ENCODE measurements at regions not wholly inside any gene's neighbourhood (a gene's known extent, or its start where the extent isn't known, plus 50 kb on each side); places are given as distances from the start of the nearest gene placed in this dataset.

- H3K4me1 ChIP-seq (ENCODE audit: control insufficient read depth, insufficient read depth, low read length): no peaks in the 10 kb centered on the region
- no peak overlapping the region for H3K9ac ChIP-seq (ENCODE audit: low read length)
- H3K36me3 ChIP-seq (ENCODE audit: control insufficient read depth, insufficient read depth, low read length): no peaks in the 10 kb centered on the region
- no peak overlapping the region for H3K4me3 ChIP-seq (ENCODE audit: low read length)
- no peak overlapping the region for H3K27ac ChIP-seq (ENCODE audit: low read depth, low read length)
- no peaks in the 10 kb centered on the region for H3K27me3 ChIP-seq (ENCODE audit: control insufficient read depth, insufficient read depth, low read length)
Measured at GRCh38 chr5:5710471-5710870, 288.0 kb downstream of the ICE1 start.

- Histone ChIP-seq H3K4me3 (ENCODE audit: low read length) (no peak overlapping the region), H3K4me1 (ENCODE audit: control insufficient read depth, insufficient read depth, low read length) (no peaks in the 10 kb centered on the region), H3K9ac (ENCODE audit: low read length) (no peak overlapping the region), H3K36me3 (ENCODE audit: control insufficient read depth, insufficient read depth, low read length) (no peaks in the 10 kb centered on the region), H3K27me3 (ENCODE audit: control insufficient read depth, insufficient read depth, low read length) (no peaks in the 10 kb centered on the region), H3K27ac (ENCODE audit: low read depth, low read length) (no peak overlapping the region)
Measured at GRCh38 chr5:5708367-5708919, 286.0 kb downstream of the ICE1 start.

- Histone ChIP-seq H3K4me1 (ENCODE audit: control insufficient read depth, insufficient read depth, low read length) (no peaks in the 10 kb centered on the region), H3K27ac (ENCODE audit: low read depth, low read length) (no peak overlapping the region), H3K9ac (ENCODE audit: low read length) (no peak overlapping the region), H3K27me3 (ENCODE audit: control insufficient read depth, insufficient read depth, low read length) (no peaks in the 10 kb centered on the region), H3K36me3 (ENCODE audit: control insufficient read depth, insufficient read depth, low read length) (no peaks in the 10 kb centered on the region), H3K4me3 (ENCODE audit: low read length) (no peak overlapping the region)
Measured at GRCh38 chr5:5705010-5705409, 282.5 kb downstream of the ICE1 start.

- Histone ChIP-seq H3K27me3 (ENCODE audit: control insufficient read depth, insufficient read depth, low read length) (no peaks in the 10 kb centered on the region), H3K36me3 (ENCODE audit: control insufficient read depth, insufficient read depth, low read length) (no peaks in the 10 kb centered on the region), H3K9ac (ENCODE audit: low read length) (no peak overlapping the region), H3K4me3 (ENCODE audit: low read length) (no peak overlapping the region), H3K4me1 (ENCODE audit: control insufficient read depth, insufficient read depth, low read length) (no peaks in the 10 kb centered on the region), H3K27ac (ENCODE audit: low read depth, low read length) (no peak overlapping the region)
Measured at GRCh38 chr5:5704352-5704751, 281.9 kb downstream of the ICE1 start.

GRCh38 chr5:5702934-5703333 is 280.5 kb downstream of the ICE1 start:
- no peak overlapping the region for H3K9ac ChIP-seq (ENCODE audit: low read length)
- no peaks in the 10 kb centered on the region for H3K4me1 ChIP-seq (ENCODE audit: control insufficient read depth, insufficient read depth, low read length)
- no peak overlapping the region for H3K4me3 ChIP-seq (ENCODE audit: low read length)
- H3K27me3 ChIP-seq (ENCODE audit: control insufficient read depth, insufficient read depth, low read length): no peaks in the 10 kb centered on the region
- no peaks in the 10 kb centered on the region for H3K36me3 ChIP-seq (ENCODE audit: control insufficient read depth, insufficient read depth, low read length)
- H3K27ac ChIP-seq (ENCODE audit: low read depth, low read length): no peak overlapping the region

- no peak overlapping the region for H3K27ac ChIP-seq (ENCODE audit: low read depth, low read length)
- H3K9ac ChIP-seq (ENCODE audit: low read length): no peak overlapping the region
- no peaks in the 10 kb centered on the region for H3K27me3 ChIP-seq (ENCODE audit: control insufficient read depth, insufficient read depth, low read length)
- no peak overlapping the region for H3K4me3 ChIP-seq (ENCODE audit: low read length)
- H3K36me3 ChIP-seq (ENCODE audit: control insufficient read depth, insufficient read depth, low read length): no peaks in the 10 kb centered on the region
- H3K4me1 ChIP-seq (ENCODE audit: control insufficient read depth, insufficient read depth, low read length): no peaks in the 10 kb centered on the region
Measured at GRCh38 chr5:5700549-5700948, 278.1 kb downstream of the ICE1 start.

GRCh38 chr5:5699062-5699461 is 276.6 kb downstream of the ICE1 start:
- no peak overlapping the region for H3K4me3 ChIP-seq (ENCODE audit: low read length)
- no peak overlapping the region for H3K27ac ChIP-seq (ENCODE audit: low read depth, low read length)
- H3K36me3 ChIP-seq (ENCODE audit: control insufficient read depth, insufficient read depth, low read length): no peaks in the 10 kb centered on the region
- no peak overlapping the region for H3K9ac ChIP-seq (ENCODE audit: low read length)
- H3K4me1 ChIP-seq (ENCODE audit: control insufficient read depth, insufficient read depth, low read length): no peaks in the 10 kb centered on the region
- H3K27me3 ChIP-seq (ENCODE audit: control insufficient read depth, insufficient read depth, low read length): no peaks in the 10 kb centered on the region

GRCh38 chr5:5695266-5695665 is 272.8 kb downstream of the ICE1 start:
- Histone ChIP-seq H3K9ac (ENCODE audit: low read length) (no peak overlapping the region), H3K4me3 (ENCODE audit: low read length) (no peak overlapping the region), H3K27me3 (ENCODE audit: control insufficient read depth, insufficient read depth, low read length) (no peaks in the 10 kb centered on the region)

GRCh38 chr5:5688925-5689310 is 266.4 kb downstream of the ICE1 start:
- H3K27ac ChIP-seq (ENCODE audit: low read depth, low read length): no peak overlapping the region

More at GRCh38 chr5:5695266-5695665, 272.8 kb downstream of the ICE1 start:
- no peaks in the 10 kb centered on the region for H3K36me3 ChIP-seq (ENCODE audit: control insufficient read depth, insufficient read depth, low read length)
- H3K27ac ChIP-seq (ENCODE audit: low read depth, low read length): no peak overlapping the region
- no peaks in the 10 kb centered on the region for H3K4me1 ChIP-seq (ENCODE audit: control insufficient read depth, insufficient read depth, low read length)

GRCh38 chr5:5688194-5688924 is 265.9 kb downstream of the ICE1 start:
- H3K4me3 ChIP-seq (ENCODE audit: low read length): no peak overlapping the region
- H3K36me3 ChIP-seq (ENCODE audit: control insufficient read depth, insufficient read depth, low read length): no peaks in the 10 kb centered on the region
- no peaks in the 10 kb centered on the region for H3K4me1 ChIP-seq (ENCODE audit: control insufficient read depth, insufficient read depth, low read length)
- H3K27me3 ChIP-seq (ENCODE audit: control insufficient read depth, insufficient read depth, low read length): no peaks in the 10 kb centered on the region
- H3K9ac ChIP-seq (ENCODE audit: low read length): no peak overlapping the region
- H3K27ac ChIP-seq (ENCODE audit: low read depth, low read length): no peak overlapping the region

More at GRCh38 chr5:5688925-5689310, 266.4 kb downstream of the ICE1 start:
- no peaks in the 10 kb centered on the region for H3K36me3 ChIP-seq (ENCODE audit: control insufficient read depth, insufficient read depth, low read length)
- no peak overlapping the region for H3K4me3 ChIP-seq (ENCODE audit: low read length)
- no peaks in the 10 kb centered on the region for H3K4me1 ChIP-seq (ENCODE audit: control insufficient read depth, insufficient read depth, low read length)
- H3K27me3 ChIP-seq (ENCODE audit: control insufficient read depth, insufficient read depth, low read length): no peaks in the 10 kb centered on the region
- H3K9ac ChIP-seq (ENCODE audit: low read length): no peak overlapping the region

GRCh38 chr5:5687113-5687512 is 264.6 kb downstream of the ICE1 start:
- Histone ChIP-seq H3K4me3 (ENCODE audit: low read length) (no peak overlapping the region), H3K9ac (ENCODE audit: low read length) (no peak overlapping the region), H3K27me3 (ENCODE audit: control insufficient read depth, insufficient read depth, low read length) (no peaks in the 10 kb centered on the region), H3K36me3 (ENCODE audit: control insufficient read depth, insufficient read depth, low read length) (no peaks in the 10 kb centered on the region), H3K27ac (ENCODE audit: low read depth, low read length) (no peak overlapping the region), H3K4me1 (ENCODE audit: control insufficient read depth, insufficient read depth, low read length) (no peaks in the 10 kb centered on the region)

- H3K4me1 ChIP-seq (ENCODE audit: control insufficient read depth, insufficient read depth, low read length): no peaks in the 10 kb centered on the region
- H3K27me3 ChIP-seq (ENCODE audit: control insufficient read depth, insufficient read depth, low read length): no peaks in the 10 kb centered on the region
- H3K27ac ChIP-seq (ENCODE audit: low read depth, low read length): no peak overlapping the region
- H3K36me3 ChIP-seq (ENCODE audit: control insufficient read depth, insufficient read depth, low read length): no peaks in the 10 kb centered on the region
- no peak overlapping the region for H3K4me3 ChIP-seq (ENCODE audit: low read length)
- H3K9ac ChIP-seq (ENCODE audit: low read length): no peak overlapping the region
Measured at GRCh38 chr5:5686356-5686755, 263.9 kb downstream of the ICE1 start.

GRCh38 chr5:5685737-5686136 is 263.3 kb downstream of the ICE1 start:
- H3K9ac ChIP-seq (ENCODE audit: low read length): no peak overlapping the region
- H3K4me1 ChIP-seq (ENCODE audit: control insufficient read depth, insufficient read depth, low read length): no peaks in the 10 kb centered on the region
- no peak overlapping the region for H3K4me3 ChIP-seq (ENCODE audit: low read length)
- no peaks in the 10 kb centered on the region for H3K27me3 ChIP-seq (ENCODE audit: control insufficient read depth, insufficient read depth, low read length)
- H3K36me3 ChIP-seq (ENCODE audit: control insufficient read depth, insufficient read depth, low read length): no peaks in the 10 kb centered on the region
- no peak overlapping the region for H3K27ac ChIP-seq (ENCODE audit: low read depth, low read length)
